ENCODE measurements at regions not wholly inside any gene's neighbourhood (a gene's known extent, or its start where the extent isn't known, plus 50 kb on each side); places are given as distances from the start of the nearest gene placed in this dataset.

DNA sequence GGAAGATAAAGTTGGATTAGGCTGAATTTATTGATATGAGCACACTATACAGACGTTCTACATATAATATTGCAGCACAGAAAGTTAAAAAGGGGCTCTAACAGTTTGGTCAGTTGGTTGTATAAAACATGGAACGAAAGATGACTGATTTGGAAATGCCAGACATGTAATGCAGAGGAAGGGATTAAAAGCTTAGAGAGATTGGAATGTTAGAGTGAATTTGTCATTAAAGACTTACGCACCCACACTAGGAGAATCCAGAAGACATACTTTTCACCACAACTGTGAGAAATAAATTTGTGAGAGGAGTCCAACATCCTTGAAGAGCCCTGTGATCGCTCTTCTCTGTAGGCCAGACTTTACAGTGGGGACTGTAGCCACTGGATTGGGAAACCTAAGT is 134.7 kb downstream of the GPR63 start:
- H3K79me1 ChIP-seq (ENCODE audit: low read depth, low read length), result no peaks in the 10 kb centered on the region
- H4K20me1 ChIP-seq (replicated peaks in 1 of 2; ENCODE audit: control insufficient read depth in 1 of 2, insufficient read depth in 2 of 2, low read length in 2 of 2), result no peaks in the 10 kb centered on the region
- H3K23me2 ChIP-seq (ENCODE audit: low read depth, low read length), result no peaks in the 10 kb centered on the region
- DNase-seq (ENCODE audit: low read depth in 1 of 2, low spot score in 2 of 2) (no peak), FAIRE-seq (no peak)
- no peak overlapping the region for H2BK5ac ChIP-seq (ENCODE audit: low read depth, low read length)
- no peak overlapping the region for H3K27ac ChIP-seq (ENCODE audit: low read depth, low read length)
- H2AFZ ChIP-seq (ENCODE audit: low read length), result no peak overlapping the region
- no peaks in the 10 kb centered on the region for H3K9me3 ChIP-seq (ENCODE audit: insufficient read depth in 2 of 2, low read depth in 1 of 2, low read length in 1 of 2)
- no peak overlapping the region for H3K4me3 ChIP-seq (ENCODE audit: extremely low read depth in 1 of 4, insufficient read depth in 2 of 4, low read depth in 3 of 4, low read length in 4 of 4)
- H4K8ac ChIP-seq (ENCODE audit: extremely low read depth, insufficient read depth, low read length), result no peak overlapping the region
- no peak overlapping the region for H3K23ac ChIP-seq (ENCODE audit: insufficient read length)
- no peak overlapping the region for H4K91ac ChIP-seq (replicated peaks; ENCODE audit: insufficient read length, low read length)
- H2BK120ac ChIP-seq (replicated peaks; ENCODE audit: low read depth, low read length), result no peak overlapping the region
- no peak overlapping the region for H3K56ac ChIP-seq (replicated peaks; ENCODE audit: insufficient read length, low read depth, low read length)
- no peaks in the 10 kb centered on the region for H3K79me2 ChIP-seq (ENCODE audit: control insufficient read depth in 1 of 2, insufficient read depth in 2 of 2, low read length in 2 of 2)
- H2BK15ac ChIP-seq (ENCODE audit: low read length), result no peak overlapping the region
- H3K9ac ChIP-seq (replicated peaks in 1 of 4; ENCODE audit: extremely low read depth in 1 of 4, low read depth in 3 of 4, low read length in 3 of 4), result no peak overlapping the region
- H4K5ac ChIP-seq (ENCODE audit: insufficient read length, low read depth, low read length), result no peak overlapping the region
- no peak overlapping the region for H3K4ac ChIP-seq (replicated peaks; ENCODE audit: insufficient read length, low read depth, low read length)
- H3K27me3 ChIP-seq (replicated peaks in 1 of 4; ENCODE audit: control insufficient read depth in 3 of 4, extremely low read depth in 1 of 4, insufficient read depth in 3 of 4, low read length in 3 of 4), result peaks cover 0 to 1% (median 0%) of the 10 kb centered on the region in 4 experiments; a peak in 1 of 7 replicates
- ChIA-PET CTCF (ENCODE audit: partially characterized antibody) (interaction anchor here (0.6 to 1.0 kb wide), 2 partner anchors 76 to 1285 kb away, joined by 3 read pairs; no protein-coding TSS in a partner anchor), POLR2A (ENCODE audit: partially characterized antibody) (no interaction called here)
- no peaks in the 10 kb centered on the region for H3K4me1 ChIP-seq (replicated peaks in 1 of 4; ENCODE audit: control insufficient read depth in 3 of 4, insufficient read depth in 4 of 4, low read length in 3 of 4)
- no peaks in the 10 kb centered on the region for H3K36me3 ChIP-seq (ENCODE audit: control insufficient read depth in 2 of 4, insufficient read depth in 4 of 4, low read length in 3 of 4)
- no peak overlapping the region for H3K18ac ChIP-seq (ENCODE audit: extremely low read depth, low read length)
- H2AK5ac ChIP-seq (ENCODE audit: low read depth, low read length), result no peak overlapping the region
- H3K4me2 ChIP-seq (ENCODE audit: insufficient read depth in 1 of 2, low read depth in 2 of 2, low read length in 2 of 2), result no peak overlapping the region
- no peak overlapping the region for H2BK20ac ChIP-seq (ENCODE audit: low read length)
- WGBS, 2 experiments (ENCODE audit: extremely low coverage in 1 of 2, insufficient coverage in 1 of 2, insufficient read length in 1 of 2, insufficient replicate concordance in 2 of 2, low coverage in 1 of 2, low lambda C conversion rate in 2 of 2, missing lambda C conversion rate in 1 of 2), result 68% methylated on average over 4 of the region's 4 CpGs; no CpG with 5 or more reads in 1 of the 2 experiments
- H3K14ac ChIP-seq (ENCODE audit: insufficient read length), result no peak overlapping the region
- H2BK12ac ChIP-seq (ENCODE audit: low read depth, low read length), result no peak overlapping the region
- no peak for TF ChIP-seq HDAC6 (IDR thresholded peaks at IDR 0.05; ENCODE audit: low read depth, low read length)
- no peak for TF ChIP-seq NANOG (IDR thresholded peaks at IDR 0.05; ENCODE audit: insufficient read depth, low read depth, low read length, poor library complexity, severe bottlenecking)
- TF ChIP-seq SIX5 (IDR thresholded peaks at IDR 0.05; ENCODE audit: low read depth, low read length), result no peak
- no peak for TF ChIP-seq CBX5 (IDR thresholded peaks at IDR 0.05; ENCODE audit: low read depth, low read length)
- TF ChIP-seq BRCA1 (IDR thresholded peaks at IDR 0.05; ENCODE audit: low read depth, low read length), result no peak
- no peak for TF ChIP-seq POU5F1 (IDR thresholded peaks at IDR 0.05; ENCODE audit: low read depth, low read length)
- TF ChIP-seq TCF12 (IDR thresholded peaks at IDR 0.05; ENCODE audit: low read depth, low read length), result no peak
- no peak for TF ChIP-seq ASH2L (IDR thresholded peaks at IDR 0.05; ENCODE audit: low read length)
- TF ChIP-seq SIRT6 (IDR thresholded peaks at IDR 0.05; ENCODE audit: low read length), result no peak
- no peak for TF ChIP-seq RBBP5 (IDR thresholded peaks at IDR 0.05; ENCODE audit: borderline replicate concordance, low read depth, low read length)
- no peak for TF ChIP-seq CTBP2 (IDR thresholded peaks at IDR 0.05; ENCODE audit: borderline replicate concordance, insufficient read depth, insufficient read length, low read length)
- TF ChIP-seq, protein P1, sequence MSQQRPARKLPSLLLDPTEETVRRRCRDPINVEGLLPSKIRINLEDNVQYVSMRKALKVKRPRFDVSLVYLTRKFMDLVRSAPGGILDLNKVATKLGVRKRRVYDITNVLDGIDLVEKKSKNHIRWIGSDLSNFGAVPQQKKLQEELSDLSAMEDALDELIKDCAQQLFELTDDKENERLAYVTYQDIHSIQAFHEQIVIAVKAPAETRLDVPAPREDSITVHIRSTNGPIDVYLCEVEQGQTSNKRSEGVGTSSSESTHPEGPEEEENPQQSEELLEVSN (IDR thresholded peaks at IDR 0.05), result no peak
- no peak for TF ChIP-seq GABPA (IDR thresholded peaks at IDR 0.05; ENCODE audit: borderline replicate concordance, insufficient read depth, low read length)
- no peak for TF ChIP-seq TBP (IDR thresholded peaks at IDR 0.05; ENCODE audit: low read depth, low read length)
- TF ChIP-seq, protein P2, sequence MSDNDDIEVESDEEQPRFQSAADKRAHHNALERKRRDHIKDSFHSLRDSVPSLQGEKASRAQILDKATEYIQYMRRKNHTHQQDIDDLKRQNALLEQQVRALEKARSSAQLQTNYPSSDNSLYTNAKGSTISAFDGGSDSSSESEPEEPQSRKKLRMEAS (IDR thresholded peaks at IDR 0.05), result no peak
